H1 (cell line): ENCODE measurements at regions not wholly inside any gene's neighbourhood (a gene's known extent, or its start where the extent isn't known, plus 50 kb on each side); places are given as distances from the start of the nearest gene placed in this dataset.

Experiments used
- CTCF ChIA-PET: fragments of 300-600 bp; sonication (Branson Sonifier 250); formaldehyde crosslinking; loops from one replicate; lab custom pipeline; 2021; ENCODE audit not compliant: partially characterized antibody; lab: Charles Lee
- POLR2A ChIA-PET: fragments of 300-600 bp; sonication (Branson Sonifier 250); formaldehyde crosslinking; loops from one replicate; lab custom pipeline; 2021; ENCODE audit warnings: inconsistent platforms; ENCODE audit not compliant: partially characterized antibody; lab: Charles Lee
- DNase-seq, 2 experiments: peaks; one replicate each; pipeline versions ENCODE4 v3.0.0 to v3.0.0-alpha.2; 2010 to 2022; ENCODE audit warnings: low spot score in 2 of 2, low read depth in 1 of 2, mixed read lengths in 1 of 2
- FAIRE-seq: peaks from 2 replicates; lab custom pipeline; 2011; peaks lifted over from hg19 to GRCh38; lab: Jason Lieb, UNC
- H2AFZ ChIP-seq: 2 replicates; pipeline ENCODE4 v1.8.1; 2012; ENCODE audit warnings: low read length, inconsistent platforms
- H2AK5ac ChIP-seq: 2 replicates; pipeline ENCODE4 v1.6.1; 2013; ENCODE audit warnings: low read depth, low read length
- H2BK120ac ChIP-seq: replicated peaks from 2 replicates; pipeline ENCODE3; 2013; ENCODE audit warnings: low read depth, low read length, inconsistent platforms
- H2BK12ac ChIP-seq: 2 replicates; pipeline ENCODE4 v1.6.1; 2013; ENCODE audit warnings: low read depth, low read length
- H2BK15ac ChIP-seq: 2 replicates; pipeline ENCODE4 v1.6.1; 2013; ENCODE audit warnings: low read length
- H2BK20ac ChIP-seq: 2 replicates; pipeline ENCODE4 v1.6.1; 2013; ENCODE audit warnings: low read length
- H2BK5ac ChIP-seq: 2 replicates; pipeline ENCODE4 v1.6.1; 2013; ENCODE audit warnings: low read depth, low read length
- H3K14ac ChIP-seq: 2 replicates; pipeline ENCODE4 v1.6.1; 2013; ENCODE audit warnings: inconsistent platforms; ENCODE audit not compliant: insufficient read length
- H3K18ac ChIP-seq: 2 replicates; pipeline ENCODE4 v1.6.1; 2013; ENCODE audit warnings: low read length; ENCODE audit errors: extremely low read depth
- H3K23ac ChIP-seq: 2 replicates; pipeline ENCODE4 v1.6.1; 2013; ENCODE audit warnings: inconsistent platforms; ENCODE audit not compliant: insufficient read length
- H3K23me2 ChIP-seq: 2 replicates; pipeline ENCODE4 v1.6.1; 2013; ENCODE audit warnings: low read depth, low read length
- H3K27ac ChIP-seq: 2 replicates; pipeline ENCODE4 v1.6.1; 2011; ENCODE audit warnings: low read depth, low read length, inconsistent platforms
- H3K27me3 ChIP-seq, 4 experiments: replicated peaks in 1 of 4; 1 replicate in 1 of 4; 2 replicates in 3 of 4; pipeline versions ENCODE4 v1.6.1 to v1.8.1; 2011 to 2013; ENCODE audit warnings: low read length in 3 of 4, mild to moderate bottlenecking in 3 of 4, inconsistent platforms in 2 of 4, mixed read lengths in 2 of 4, moderate library complexity in 1 of 4; ENCODE audit not compliant: control insufficient read depth in 3 of 4, insufficient read depth in 3 of 4; ENCODE audit errors: extremely low read depth in 1 of 4
- H3K36me3 ChIP-seq, 4 experiments: 2 replicates each; pipeline versions ENCODE4 v1.6.1 to v1.8.1; 2011 to 2013; ENCODE audit warnings: mild to moderate bottlenecking in 4 of 4, low read length in 3 of 4, moderate library complexity in 2 of 4, control low read depth in 1 of 4, inconsistent platforms in 1 of 4; ENCODE audit not compliant: insufficient read depth in 4 of 4, control insufficient read depth in 2 of 4
- H3K4ac ChIP-seq: replicated peaks from 2 replicates; pipeline ENCODE3; 2013; ENCODE audit warnings: low read length, low read depth, mixed read lengths, inconsistent platforms; ENCODE audit not compliant: insufficient read length
- H3K4me1 ChIP-seq, 4 experiments: replicated peaks in 1 of 4; 1 replicate in 1 of 4; 2 replicates in 3 of 4; pipeline versions ENCODE4 v1.6.1 to v1.8.1; 2011 to 2013; ENCODE audit warnings: low read length in 3 of 4, inconsistent platforms in 2 of 4, mixed read lengths in 1 of 4; ENCODE audit not compliant: insufficient read depth in 4 of 4, control insufficient read depth in 3 of 4
- H3K4me2 ChIP-seq, 2 experiments: 2 replicates each; pipeline versions ENCODE4 v1.6.1 to v1.8.1; 2011 to 2013; ENCODE audit warnings: low read depth in 2 of 2, low read length in 2 of 2, control low read depth in 1 of 2, inconsistent platforms in 1 of 2, mild to moderate bottlenecking in 1 of 2; ENCODE audit not compliant: insufficient read depth in 1 of 2
- H3K4me3 ChIP-seq, 4 experiments: fragments of 200-600, 300-600 bp in 1 of 4; sonication (generic), shearing (Covaris generic), sonication (Bioruptor Twin) in 1 of 4; 2 replicates each; pipeline versions ENCODE4 v1.5.1 to v1.8.1; 2011 to 2016; ENCODE audit warnings: low read length in 4 of 4, low read depth in 3 of 4, control low read depth in 2 of 4, inconsistent platforms in 2 of 4, mild to moderate bottlenecking in 2 of 4, mixed read lengths in 1 of 4, moderate library complexity in 1 of 4; ENCODE audit not compliant: insufficient read depth in 2 of 4; ENCODE audit errors: extremely low read depth in 1 of 4
- H3K56ac ChIP-seq: replicated peaks from 2 replicates; pipeline ENCODE3; 2013; ENCODE audit warnings: low read depth, mild to moderate bottlenecking, mixed read lengths, low read length, inconsistent platforms; ENCODE audit not compliant: insufficient read length
- H3K79me1 ChIP-seq: 2 replicates; pipeline ENCODE4 v1.6.1; 2013; ENCODE audit warnings: low read depth, low read length, control low read depth
- H3K79me2 ChIP-seq, 2 experiments: 2 replicates each; pipeline versions ENCODE4 v1.6.1 to v1.8.1; 2012 to 2013; ENCODE audit warnings: low read length in 2 of 2, mild to moderate bottlenecking in 2 of 2, inconsistent platforms in 1 of 2; ENCODE audit not compliant: insufficient read depth in 2 of 2, control insufficient read depth in 1 of 2
- H3K9ac ChIP-seq, 4 experiments: replicated peaks in 1 of 4; 1 replicate in 1 of 4; 2 replicates in 3 of 4; pipeline versions ENCODE4 v1.6.1 to v1.8.1; 2011 to 2013; ENCODE audit warnings: low read depth in 3 of 4, low read length in 3 of 4, control low read depth in 2 of 4, mild to moderate bottlenecking in 2 of 4, moderate library complexity in 2 of 4, inconsistent platforms in 1 of 4; ENCODE audit errors: extremely low read depth in 1 of 4
- H3K9me3 ChIP-seq, 2 experiments: 2 replicates each; pipeline versions ENCODE4 v1.6.1 to v1.8.1; 2012 to 2013; ENCODE audit warnings: mild to moderate bottlenecking in 2 of 2, moderate library complexity in 2 of 2, control low read depth in 1 of 2, inconsistent platforms in 1 of 2, low read depth in 1 of 2, low read length in 1 of 2, mixed read lengths in 1 of 2; ENCODE audit not compliant: insufficient read depth in 2 of 2
- H4K20me1 ChIP-seq, 2 experiments: replicated peaks in 1 of 2; 2 replicates each; pipeline versions ENCODE3 to v1.8.1; 2011 to 2013; ENCODE audit warnings: inconsistent platforms in 2 of 2, low read length in 2 of 2, mild to moderate bottlenecking in 1 of 2; ENCODE audit not compliant: insufficient read depth in 2 of 2, control insufficient read depth in 1 of 2
- H4K5ac ChIP-seq: 2 replicates; pipeline ENCODE4 v1.6.1; 2013; ENCODE audit warnings: low read length, low read depth, mixed read lengths, inconsistent platforms; ENCODE audit not compliant: insufficient read length
- H4K8ac ChIP-seq: 2 replicates; pipeline ENCODE4 v1.8.0; 2013; ENCODE audit warnings: mild to moderate bottlenecking, moderate library complexity, low read length, inconsistent platforms; ENCODE audit not compliant: insufficient read depth; ENCODE audit errors: extremely low read depth
- H4K91ac ChIP-seq: replicated peaks from 2 replicates; pipeline ENCODE3; 2013; ENCODE audit warnings: low read length, mixed read lengths, inconsistent platforms; ENCODE audit not compliant: insufficient read length
- ATF2 ChIP-seq: IDR thresholded peaks from 2 replicates; pipeline ENCODE4 v1.6.1; 2012; ENCODE audit warnings: low read length, inconsistent platforms
- CTBP2 ChIP-seq: IDR thresholded peaks from 2 replicates; pipeline ENCODE4 v1.7.0; 2011; ENCODE audit warnings: borderline replicate concordance, mild to moderate bottlenecking, moderate library complexity, mixed read lengths, low read length; ENCODE audit not compliant: insufficient read depth, insufficient read length
- EGR1 ChIP-seq: IDR thresholded peaks from 2 replicates; pipeline ENCODE4 v1.6.1; 2011; ENCODE audit warnings: low read depth, low read length, borderline replicate concordance
- EZH2 ChIP-seq: fragments of 200-600 bp; sonication (generic); IDR thresholded peaks from 2 replicates; pipeline ENCODE4 v1.7.1; 2012; ENCODE audit warnings: low read depth, mild to moderate bottlenecking, moderate library complexity, low read length, inconsistent platforms; ENCODE audit not compliant: severe bottlenecking
- KDM5A ChIP-seq: fragments of 200-600 bp; IDR thresholded peaks from 2 replicates; pipeline ENCODE4 v1.7.1; 2012; ENCODE audit warnings: mild to moderate bottlenecking, low read length, inconsistent platforms, mixed read lengths
- POLR2A ChIP-seq, 2 experiments: IDR thresholded peaks; 1 replicate in 1 of 2; 2 replicates in 1 of 2; pipeline ENCODE4 v1.6.1; 2011; ENCODE audit warnings: low read depth in 2 of 2, low read length in 2 of 2, mild to moderate bottlenecking in 2 of 2; ENCODE audit errors: control extremely low read depth in 1 of 2
- SIRT6 ChIP-seq: IDR thresholded peaks from one replicate; pipeline ENCODE4 v1.7.1; 2012; ENCODE audit warnings: low read length, inconsistent platforms
- SP4 ChIP-seq: IDR thresholded peaks from 2 replicates; pipeline ENCODE4 v1.6.1; 2012; ENCODE audit warnings: low read length, inconsistent platforms
- SUZ12 ChIP-seq: fragments of 200-600 bp; sonication (generic); IDR thresholded peaks from 2 replicates; pipeline ENCODE4 v1.6.1; 2012; ENCODE audit warnings: mild to moderate bottlenecking, inconsistent platforms, low read length, moderate library complexity, mixed read lengths
- TBP ChIP-seq: IDR thresholded peaks from 2 replicates; pipeline ENCODE4 v1.6.1; 2011; ENCODE audit warnings: low read depth, low read length, improper control_type of control experiment
- TCF12 ChIP-seq: IDR thresholded peaks from 2 replicates; pipeline ENCODE4 v1.6.1; 2011; ENCODE audit warnings: low read depth, mild to moderate bottlenecking, low read length
- TEAD4 ChIP-seq: IDR thresholded peaks from 2 replicates; pipeline ENCODE4 v1.6.1; 2012; ENCODE audit warnings: low read depth, low read length, inconsistent platforms, mixed read lengths
- ZNF274 ChIP-seq: IDR thresholded peaks from 2 replicates; pipeline ENCODE4 v1.7.0; 2012; ENCODE audit warnings: low read length, borderline replicate concordance; ENCODE audit errors: extremely low read depth
- WGBS, 2 experiments: shearing (Covaris generic) in 1 of 2; methylation state at CpG; one replicate each; pipeline versions ENCODE4 v1.1.6 to v1.1.7; 2013 to 2015; ENCODE audit warnings: low lambda C conversion rate in 2 of 2, mixed read lengths in 2 of 2, inconsistent platforms in 1 of 2, low coverage in 1 of 2, missing lambda C conversion rate in 1 of 2; ENCODE audit not compliant: insufficient replicate concordance in 2 of 2, insufficient coverage in 1 of 2, insufficient read length in 1 of 2; ENCODE audit errors: extremely low coverage in 1 of 2, missing lambda C conversion rate in 1 of 2; 5-methylcytosine and 5-hydroxymethylcytosine counted together

GRCh38 chr2:145744541-145745386 lies 1224.8 kb upstream of the ZEB2 start:
- no peaks in the 10 kb centered on the region for H4K20me1 ChIP-seq
- H3K4me1 ChIP-seq, result no peaks in the 10 kb centered on the region
- 93% methylated on average over 4 of the region's 4 CpGs; no CpG with 5 or more reads in 1 of the 2 experiments for WGBS, 2 experiments
- FAIRE-seq (no peak), DNase-seq (no peak)
- no peak overlapping the region for H3K9ac ChIP-seq
- H3K27me3 ChIP-seq, result no peaks in the 10 kb centered on the region
- CTCF ChIA-PET, result no interaction called here
- no peak overlapping the region for H3K23ac ChIP-seq
- no peak overlapping the region for H3K14ac ChIP-seq
- H3K56ac ChIP-seq, result no peak overlapping the region
- no peak overlapping the region for H4K8ac ChIP-seq
- H2AK5ac ChIP-seq, result no peak overlapping the region
- H3K4me2 ChIP-seq, result no peak overlapping the region
- no peak overlapping the region for H3K4ac ChIP-seq
- no peak overlapping the region for H4K5ac ChIP-seq
- no peak overlapping the region for H4K91ac ChIP-seq
- H2BK5ac ChIP-seq, result no peak overlapping the region
- no peaks in the 10 kb centered on the region for H3K79me2 ChIP-seq
- no peaks in the 10 kb centered on the region for H3K23me2 ChIP-seq
- POLR2A ChIA-PET, result no interaction called here
- H3K36me3 ChIP-seq, result no peaks in the 10 kb centered on the region
- H2BK120ac ChIP-seq, result no peak overlapping the region
- no peak overlapping the region for H2BK15ac ChIP-seq
- no peak overlapping the region for H3K27ac ChIP-seq
- no peak overlapping the region for H3K4me3 ChIP-seq
- no peaks in the 10 kb centered on the region for H3K9me3 ChIP-seq
- no peak overlapping the region for H2BK12ac ChIP-seq
- H2AFZ ChIP-seq, result peak overlapping the region; percentile 32; the same call in 1 of the 2 replicates
- no peak overlapping the region for H3K18ac ChIP-seq
- H2BK20ac ChIP-seq, result no peak overlapping the region
- no peaks in the 10 kb centered on the region for H3K79me1 ChIP-seq
- TF ChIP-seq TBP (no peak), ZNF274 (no peak), TEAD4 (no peak), TCF12 (no peak), EZH2 (no peak), POLR2A (IDR thresholded peaks at IDR 0.05; ENCODE audit: control extremely low read depth in 1 of 2, low read depth in 2 of 2, low read length in 2 of 2) (no peak), CTBP2 (no peak), EGR1 (no peak), SIRT6 (no peak), KDM5A (no peak), ATF2 (no peak), SUZ12 (no peak), SP4 (no peak)
